Esophagus squamous epithelium (tissue), 4 donors: ENCODE measurements at regions not wholly inside any gene's neighbourhood (a gene's known extent, or its start where the extent isn't known, plus 50 kb on each side); places are given as distances from the start of the nearest gene placed in this dataset.

ENCODE experiments used
- POLR2A ChIP-seq, 4 donors: fragments of 450-650 bp; IDR thresholded peaks; one replicate each; pipeline ENCODE4 v1.6.1; 2017; ENCODE audit warnings: antibody characterized with exemption in 4 of 4, mild to moderate bottlenecking in 4 of 4, moderate library complexity in 3 of 4
- TF ChIP-seq, protein P1 (sequence below), 6 experiments: fragments of 450-650 bp in 4 of 6; fragments of 200-600 bp in 2 of 6; sonication (generic) in 2 of 6; IDR thresholded peaks; one replicate each; pipeline ENCODE4 v1.5.1; 2016 to 2019; ENCODE audit warnings: antibody characterized with exemption in 6 of 6, mild to moderate bottlenecking in 4 of 6, moderate library complexity in 4 of 6

- TF ChIP-seq, protein P1, sequence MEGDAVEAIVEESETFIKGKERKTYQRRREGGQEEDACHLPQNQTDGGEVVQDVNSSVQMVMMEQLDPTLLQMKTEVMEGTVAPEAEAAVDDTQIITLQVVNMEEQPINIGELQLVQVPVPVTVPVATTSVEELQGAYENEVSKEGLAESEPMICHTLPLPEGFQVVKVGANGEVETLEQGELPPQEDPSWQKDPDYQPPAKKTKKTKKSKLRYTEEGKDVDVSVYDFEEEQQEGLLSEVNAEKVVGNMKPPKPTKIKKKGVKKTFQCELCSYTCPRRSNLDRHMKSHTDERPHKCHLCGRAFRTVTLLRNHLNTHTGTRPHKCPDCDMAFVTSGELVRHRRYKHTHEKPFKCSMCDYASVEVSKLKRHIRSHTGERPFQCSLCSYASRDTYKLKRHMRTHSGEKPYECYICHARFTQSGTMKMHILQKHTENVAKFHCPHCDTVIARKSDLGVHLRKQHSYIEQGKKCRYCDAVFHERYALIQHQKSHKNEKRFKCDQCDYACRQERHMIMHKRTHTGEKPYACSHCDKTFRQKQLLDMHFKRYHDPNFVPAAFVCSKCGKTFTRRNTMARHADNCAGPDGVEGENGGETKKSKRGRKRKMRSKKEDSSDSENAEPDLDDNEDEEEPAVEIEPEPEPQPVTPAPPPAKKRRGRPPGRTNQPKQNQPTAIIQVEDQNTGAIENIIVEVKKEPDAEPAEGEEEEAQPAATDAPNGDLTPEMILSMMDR (IDR thresholded peaks at IDR 0.05) = no peak
- TF ChIP-seq POLR2A (IDR thresholded peaks at IDR 0.05) = no peak
These were observed 120.9 kb downstream of the TMEM168 start for GRCh38 chr7:112669306-112669705.
